DMS114 treated with DMSO at 0.1 percent for 48 hours (cell line): ENCODE measurements at regions not wholly inside any gene's neighbourhood (a gene's known extent, or its start where the extent isn't known, plus 50 kb on each side); places are given as distances from the start of the nearest gene placed in this dataset.

Experiments used
- DNase-seq: peaks from one replicate; lab custom pipeline; 2025; ENCODE audit not compliant: unreplicated experiment; lab: John Stamatoyannopoulos, UW

DNA sequence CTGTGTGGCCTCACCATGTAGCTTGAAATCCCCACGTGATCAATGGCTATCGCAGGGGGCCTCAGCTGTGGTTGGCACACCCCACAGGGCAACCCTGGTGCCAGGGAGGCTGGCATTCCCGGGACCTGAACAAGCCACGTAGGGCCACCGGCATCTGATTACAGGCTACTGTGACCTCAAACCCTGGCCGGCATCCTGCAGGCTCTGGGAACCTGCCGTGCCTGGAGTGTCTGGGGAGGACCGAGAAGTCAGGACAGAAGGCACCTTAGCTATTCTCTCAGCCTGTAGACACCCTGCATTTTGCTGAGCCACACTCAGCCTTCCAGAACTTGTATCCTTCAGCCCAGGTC, 213.0 kb downstream of the GLI2 start:
- no peak for DNase-seq

DNA sequence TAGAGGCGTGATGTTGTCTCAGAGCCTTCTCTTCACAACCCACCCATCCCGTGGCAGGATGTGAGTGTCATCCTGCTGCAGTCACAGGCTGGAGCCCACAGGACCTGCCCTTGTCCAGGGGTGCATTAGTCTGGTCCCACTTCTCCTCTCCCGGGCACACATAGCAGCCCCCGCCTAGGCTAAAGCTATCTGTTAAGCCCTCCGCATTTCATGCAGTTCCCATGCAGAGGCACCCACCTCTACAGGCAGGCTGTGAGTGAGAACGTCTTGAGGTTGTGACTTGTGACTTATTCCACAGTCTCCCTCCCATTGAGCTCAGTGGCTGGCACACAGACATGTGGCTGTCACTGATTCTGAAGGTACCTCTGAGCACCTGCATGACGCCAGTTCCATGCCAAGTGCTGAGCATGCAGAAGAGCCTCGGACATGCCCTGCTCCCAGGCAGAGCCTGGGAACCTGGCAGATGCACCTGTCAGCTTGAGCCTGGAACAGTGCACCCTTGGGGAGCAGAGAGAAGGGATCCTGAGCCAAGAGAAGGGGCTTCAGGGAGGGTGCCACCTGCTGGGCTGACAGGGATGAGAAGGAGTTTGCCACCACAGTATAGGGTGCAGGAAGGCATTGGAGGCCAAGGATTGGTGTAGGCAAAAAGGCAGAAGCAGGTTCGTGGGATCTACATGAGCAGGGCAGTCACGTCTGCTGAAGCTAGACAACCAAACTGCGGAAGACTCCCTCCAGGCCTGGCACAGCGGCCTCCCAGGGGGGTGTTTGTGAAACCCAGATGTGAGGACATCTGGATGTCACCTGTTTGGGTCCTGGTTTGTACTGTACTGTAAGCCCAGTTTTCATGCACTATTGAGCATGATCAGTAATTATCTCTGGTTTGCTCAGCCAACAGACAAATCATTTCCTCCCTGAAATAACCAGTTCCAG, 213.6 kb downstream of the GLI2 start:
- DNase-seq: no peak

DNA sequence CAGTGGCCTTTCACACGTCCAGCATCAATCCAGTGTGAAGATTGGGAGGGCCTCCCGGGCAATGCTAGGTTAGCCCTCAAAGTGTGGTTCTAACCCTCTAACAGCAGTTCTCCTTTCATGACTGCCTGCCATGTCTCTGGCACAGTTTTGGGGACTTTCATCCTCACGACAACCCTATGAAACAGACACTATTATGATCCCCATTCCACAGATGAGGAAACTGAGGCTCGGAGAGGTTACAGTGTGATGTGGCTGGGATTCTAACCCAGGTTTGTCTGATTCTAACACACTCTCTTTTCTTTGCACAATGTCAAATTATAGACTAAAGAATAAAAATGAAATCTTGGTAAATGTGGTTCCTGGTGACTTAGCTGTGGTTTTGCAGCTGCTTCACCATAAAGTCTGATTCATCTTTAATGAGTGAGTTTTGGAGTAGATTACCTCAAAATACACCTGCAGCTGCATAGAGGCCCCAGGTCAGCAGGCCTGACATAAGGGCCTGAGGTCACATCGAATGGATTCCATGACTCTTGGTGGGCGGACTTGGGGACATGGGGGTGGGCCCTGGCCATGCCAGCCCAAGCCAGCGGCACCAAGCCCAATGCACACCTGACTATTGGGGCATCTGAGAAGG, 214.4 kb downstream of the GLI2 start:
- no peak for DNase-seq

DNA sequence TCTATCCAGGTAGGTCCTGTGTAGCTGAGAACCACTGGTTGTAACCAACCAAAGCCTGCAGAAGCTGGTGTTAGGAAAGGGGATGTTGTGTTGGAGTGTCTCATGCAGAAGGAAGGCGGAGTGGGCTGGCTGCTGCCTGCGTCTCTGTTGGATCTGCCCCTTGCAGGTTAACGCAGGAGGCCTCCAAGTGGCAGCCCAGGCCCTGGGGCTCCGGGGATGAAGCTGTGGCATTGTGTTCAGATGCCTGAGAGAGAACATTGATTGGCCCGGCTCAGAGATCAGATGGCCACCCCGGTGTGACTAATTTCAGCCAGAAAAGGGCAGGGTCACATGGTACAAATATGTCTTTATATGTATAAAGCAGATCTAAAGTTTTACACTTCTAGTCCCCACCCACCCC, 216.0 kb downstream of the GLI2 start:
- DNase-seq: no peak

DNA sequence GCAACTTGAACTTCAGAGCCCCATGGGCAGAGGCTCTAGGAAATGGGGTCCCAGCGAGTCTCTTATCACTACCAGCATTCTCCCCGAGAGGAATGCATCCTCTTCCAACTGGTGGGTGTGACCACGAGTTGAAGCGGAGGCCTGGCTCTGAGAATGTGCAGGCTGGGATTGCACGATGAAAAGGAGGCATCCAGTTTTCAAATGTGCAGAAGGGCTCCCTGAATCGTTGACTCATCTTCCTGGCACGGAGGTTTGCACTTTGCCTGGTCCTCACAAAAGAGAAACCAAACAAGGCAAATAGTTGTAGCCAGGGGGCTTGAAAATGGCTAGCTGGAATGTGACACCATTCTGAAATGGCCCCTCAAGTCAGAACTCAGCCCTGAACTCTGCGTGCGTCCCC, 216.7 kb downstream of the GLI2 start:
- DNase-seq: no peak

DNA sequence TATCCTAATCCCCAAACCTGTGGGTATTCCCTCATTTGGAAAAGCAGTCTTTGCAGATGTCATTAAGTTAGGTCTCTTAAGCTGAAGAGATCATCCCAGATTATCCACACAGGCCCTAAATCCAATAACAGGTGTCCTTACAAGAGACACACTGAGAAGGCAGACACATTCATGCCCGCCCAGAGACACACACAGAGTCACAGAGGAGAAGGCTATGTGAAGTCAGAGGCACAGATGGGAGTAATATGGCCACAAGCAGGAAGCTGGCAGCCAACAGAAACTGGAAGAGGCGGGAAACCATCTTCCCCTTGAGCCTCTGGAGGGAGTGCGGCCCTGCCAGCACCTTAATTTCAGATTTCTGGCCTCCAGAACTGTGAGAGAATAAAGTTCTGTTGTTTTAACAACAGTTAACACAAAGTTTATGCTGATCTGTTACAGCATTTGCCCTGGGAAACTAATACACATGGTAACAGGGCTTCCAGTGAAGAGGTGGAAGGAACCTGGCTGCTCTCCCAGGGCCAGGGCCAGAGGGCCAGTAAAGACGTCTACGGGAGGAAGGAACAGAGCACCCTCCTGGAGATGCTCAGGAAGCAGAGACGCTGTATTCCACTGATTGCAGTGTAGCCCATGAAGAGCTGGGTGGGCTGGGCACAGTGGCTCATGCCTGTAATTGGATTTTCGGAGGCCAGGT, 217.5 kb downstream of the GLI2 start:
- no peak for DNase-seq

DNA sequence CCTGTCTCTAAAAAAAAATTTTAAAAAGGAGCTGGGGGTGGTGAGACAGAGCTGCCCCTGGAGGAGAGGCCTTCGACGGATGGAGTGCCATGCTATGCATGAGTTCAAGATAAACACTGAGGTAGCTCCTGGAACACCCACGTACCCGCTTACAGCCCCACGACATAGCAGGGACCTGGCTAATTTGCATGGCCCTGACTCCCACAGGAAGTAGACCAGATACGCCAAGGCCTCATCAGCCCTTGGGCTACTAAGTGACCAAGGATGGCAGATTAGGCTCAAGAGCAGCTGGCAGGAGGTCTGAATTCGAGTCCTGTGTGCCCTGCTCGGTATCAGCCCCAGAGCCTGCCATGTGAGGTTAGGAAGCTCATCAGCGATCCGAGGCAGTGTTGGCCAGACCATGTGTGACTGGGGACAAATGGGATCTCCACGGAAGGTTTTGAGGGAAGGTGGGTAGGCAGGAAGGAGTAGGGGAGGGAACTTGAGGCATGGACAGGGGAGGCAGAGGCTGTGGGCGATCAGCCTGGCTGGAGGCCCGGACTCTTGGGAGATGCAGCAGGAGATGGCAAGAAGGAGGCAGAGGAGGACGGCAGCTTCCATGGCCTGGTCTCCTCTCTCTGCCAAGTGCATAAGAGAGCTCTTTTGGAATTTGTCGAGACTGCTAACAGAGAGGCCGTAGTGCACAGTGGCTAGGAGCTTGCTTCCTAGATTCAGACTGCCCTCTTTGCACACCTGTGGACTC, 218.3 kb downstream of the GLI2 start:
- DNase-seq: no peak

DNA sequence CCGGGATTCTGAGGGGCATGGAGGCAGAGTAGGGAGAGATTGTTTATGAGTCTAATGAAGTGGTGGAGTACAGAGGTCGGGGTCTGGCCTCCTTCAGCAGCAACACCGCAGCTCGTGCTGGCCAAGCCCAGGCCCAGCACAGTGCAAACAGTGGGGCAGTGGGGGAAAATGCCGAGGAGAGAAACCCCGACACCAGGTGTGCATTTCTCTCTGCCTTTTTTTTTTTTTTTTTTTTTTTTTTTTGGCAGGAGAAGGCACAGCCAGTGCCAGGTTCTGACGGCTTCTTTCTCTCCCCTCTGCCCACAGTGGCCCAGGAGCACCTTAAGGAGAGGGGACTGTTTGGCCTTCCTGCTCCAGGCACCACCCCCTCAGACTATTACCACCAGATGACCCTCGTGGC, 219.3 kb downstream of the GLI2 start:
- no peak for DNase-seq

DNA sequence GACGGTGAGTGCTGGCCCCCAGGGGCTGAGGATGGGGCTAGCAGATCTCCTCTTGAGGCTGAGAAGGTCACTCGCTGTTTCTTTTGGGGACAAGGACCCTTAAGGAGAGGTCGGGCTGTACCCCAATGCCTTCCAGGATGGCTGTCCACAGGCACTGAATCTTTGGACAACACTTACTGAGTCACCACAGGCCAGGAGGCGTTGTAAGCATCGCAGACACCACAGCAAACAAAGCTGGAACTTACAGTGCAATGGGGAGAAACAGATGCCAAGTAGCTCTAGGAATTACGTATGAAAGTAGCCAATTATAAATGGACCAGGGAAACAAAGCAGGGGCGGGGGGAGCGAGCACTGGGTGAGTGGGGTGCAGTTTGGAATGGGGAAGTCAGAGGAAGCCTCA, 219.8 kb downstream of the GLI2 start:
- DNase-seq: no peak

DNA sequence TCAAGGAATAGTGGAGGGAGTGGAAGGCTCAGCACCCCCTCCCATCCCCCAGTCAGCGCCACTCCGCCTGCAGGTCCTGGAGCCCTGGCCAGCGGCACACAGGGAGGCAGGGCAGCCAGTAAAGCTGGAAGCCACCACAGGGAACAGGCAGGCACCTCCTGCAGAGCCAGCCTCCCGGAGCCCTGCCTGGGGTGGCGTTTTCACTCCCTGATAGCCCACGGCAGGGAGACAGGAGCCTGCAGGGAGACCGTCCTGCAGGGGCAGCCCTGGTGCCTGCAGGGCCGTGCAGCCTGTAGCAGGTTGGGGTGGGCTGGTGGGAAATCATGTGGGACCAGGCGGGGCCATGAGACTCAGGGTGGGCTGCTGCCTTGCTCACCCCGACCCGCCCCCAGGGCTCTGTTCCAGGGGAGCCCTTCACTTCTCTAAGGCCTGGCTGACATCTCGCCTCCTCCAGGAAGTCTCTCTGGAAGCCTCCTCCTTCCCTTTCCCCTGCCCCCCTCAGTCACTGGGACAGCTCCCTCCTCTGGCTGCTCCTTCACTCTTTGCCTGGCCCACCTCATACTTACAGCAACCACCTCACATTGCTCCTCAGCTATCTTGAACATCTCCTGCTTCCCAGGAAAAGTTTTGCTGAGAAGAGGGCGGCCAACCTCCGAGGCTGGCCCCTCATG, 221.0 kb downstream of the GLI2 start:
- DNase-seq: no peak

DNA sequence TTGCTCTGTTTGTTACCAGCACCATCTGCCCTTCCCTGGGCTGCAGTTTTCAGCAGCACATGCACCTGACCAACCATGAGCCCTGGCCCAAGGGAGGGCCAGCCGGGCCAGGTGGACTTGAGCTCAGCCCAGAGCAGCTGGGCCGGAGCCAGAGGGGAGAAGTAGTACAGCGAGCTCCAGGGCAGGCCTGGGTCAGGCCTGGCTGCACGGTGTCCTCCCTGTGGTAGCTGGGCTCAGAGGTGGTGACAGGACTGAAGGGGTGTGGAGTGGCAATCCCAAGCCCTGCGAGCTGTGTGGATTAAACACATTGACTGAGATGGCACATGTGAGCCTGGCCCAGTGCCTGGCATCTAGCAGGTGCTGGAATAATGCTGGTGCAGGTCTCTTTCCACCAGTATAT, 222.2 kb downstream of the GLI2 start:
- no peak for DNase-seq

DNA sequence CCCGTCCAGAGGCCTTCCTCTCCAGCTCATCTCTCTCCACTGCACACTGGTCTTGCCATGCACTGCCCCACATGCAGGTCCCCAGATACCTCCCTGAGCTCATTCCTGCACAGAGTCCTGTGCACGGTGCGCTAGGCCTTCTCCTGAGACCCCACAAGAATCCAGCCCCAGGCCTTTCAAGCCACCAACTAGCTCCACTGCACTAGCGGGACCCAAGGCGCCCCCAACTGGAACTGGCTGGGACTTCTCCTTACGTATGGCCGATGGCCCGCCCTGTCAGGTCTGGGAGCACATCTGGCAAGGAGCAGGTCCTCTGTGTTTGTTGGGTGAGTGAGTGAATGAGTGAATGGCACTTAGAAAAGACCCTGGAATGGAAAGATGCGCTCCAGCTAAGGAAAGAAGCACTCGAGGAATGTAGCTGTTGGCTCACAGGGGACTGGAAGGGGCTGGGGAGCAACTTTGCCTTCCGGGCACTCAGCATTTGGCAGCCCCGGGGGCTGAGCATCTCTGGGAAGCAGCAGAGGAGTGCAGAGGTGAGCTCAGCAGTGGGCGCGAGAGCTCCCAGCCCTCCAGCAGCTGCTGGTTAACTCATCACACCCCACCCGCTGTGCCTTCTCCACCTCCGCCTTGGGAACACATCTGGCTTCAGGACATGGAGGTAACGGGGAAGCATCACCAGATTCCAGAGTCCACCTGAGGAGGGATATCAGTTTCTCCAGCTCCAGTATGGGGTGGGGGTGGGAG, 223.1 kb downstream of the GLI2 start:
- DNase-seq: no peak

DNA sequence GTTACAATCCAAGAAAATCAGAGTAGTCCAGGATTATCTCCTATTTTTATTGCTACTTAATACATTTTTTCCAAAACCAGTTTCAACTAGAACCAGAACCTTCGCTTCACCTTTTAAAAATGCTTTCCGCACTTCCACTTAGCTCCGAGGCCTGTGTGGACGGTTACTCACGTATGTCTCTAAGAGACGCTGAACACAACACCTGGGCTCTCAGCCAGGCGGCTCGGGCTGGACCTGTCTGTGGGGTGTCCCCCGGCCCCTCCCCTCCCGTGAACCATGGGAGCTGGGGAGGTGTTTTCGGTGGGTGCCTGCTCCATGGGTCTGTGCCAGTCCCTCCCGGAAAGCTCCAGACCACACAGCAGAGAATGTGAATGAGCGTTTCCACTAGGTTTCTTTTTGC, 223.8 kb downstream of the GLI2 start:
- no peak for DNase-seq

DNA sequence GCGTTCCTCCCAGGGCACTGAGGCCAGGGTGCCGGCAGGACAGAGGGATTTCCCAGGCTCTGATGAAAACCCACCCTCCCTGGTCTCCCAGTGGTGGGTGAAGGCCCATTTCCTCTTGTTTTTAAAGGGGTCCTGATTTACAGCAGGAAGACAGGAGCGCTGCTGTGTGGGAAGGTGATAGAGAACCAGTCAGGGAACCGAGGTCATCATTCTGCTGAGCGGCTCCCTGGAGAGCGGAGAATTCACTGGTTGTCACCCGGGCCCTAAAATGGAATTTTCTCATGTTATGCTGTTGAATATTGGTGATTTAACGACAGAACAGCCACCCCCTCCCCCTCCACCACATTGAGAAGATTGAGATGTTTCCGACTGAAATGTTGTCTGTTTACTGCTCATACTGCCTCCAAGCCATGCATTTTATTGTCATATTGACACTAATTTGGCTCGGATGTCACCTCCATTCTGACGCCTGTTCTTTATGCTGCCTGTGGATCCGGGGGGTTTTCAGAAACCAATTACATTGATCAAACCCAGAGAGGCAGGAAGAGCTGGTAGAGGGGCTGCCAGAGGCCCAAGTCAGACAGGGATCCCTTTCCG, 225.2 kb downstream of the GLI2 start:
- DNase-seq: no peak

DNA sequence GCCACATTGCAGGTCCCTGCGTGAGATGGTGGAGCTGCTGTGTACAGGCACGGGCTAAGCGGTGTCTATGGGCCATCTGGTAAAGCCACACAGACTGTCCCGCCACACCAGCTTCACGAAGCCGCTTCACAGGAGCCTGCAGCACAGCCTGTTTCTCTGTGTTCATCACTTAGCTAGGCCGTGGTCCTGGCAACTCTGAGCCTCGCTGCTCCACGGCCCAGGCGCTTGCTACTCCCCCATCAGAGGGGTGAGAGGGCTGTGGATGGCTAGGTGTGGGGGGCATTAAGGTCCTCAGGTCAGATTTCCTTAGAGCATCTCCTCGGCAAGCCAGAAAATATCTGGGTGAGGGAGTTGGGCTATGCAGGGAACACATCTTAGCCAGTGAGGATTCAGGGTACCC, 225.7 kb downstream of the GLI2 start:
- DNase-seq: no peak

DNA sequence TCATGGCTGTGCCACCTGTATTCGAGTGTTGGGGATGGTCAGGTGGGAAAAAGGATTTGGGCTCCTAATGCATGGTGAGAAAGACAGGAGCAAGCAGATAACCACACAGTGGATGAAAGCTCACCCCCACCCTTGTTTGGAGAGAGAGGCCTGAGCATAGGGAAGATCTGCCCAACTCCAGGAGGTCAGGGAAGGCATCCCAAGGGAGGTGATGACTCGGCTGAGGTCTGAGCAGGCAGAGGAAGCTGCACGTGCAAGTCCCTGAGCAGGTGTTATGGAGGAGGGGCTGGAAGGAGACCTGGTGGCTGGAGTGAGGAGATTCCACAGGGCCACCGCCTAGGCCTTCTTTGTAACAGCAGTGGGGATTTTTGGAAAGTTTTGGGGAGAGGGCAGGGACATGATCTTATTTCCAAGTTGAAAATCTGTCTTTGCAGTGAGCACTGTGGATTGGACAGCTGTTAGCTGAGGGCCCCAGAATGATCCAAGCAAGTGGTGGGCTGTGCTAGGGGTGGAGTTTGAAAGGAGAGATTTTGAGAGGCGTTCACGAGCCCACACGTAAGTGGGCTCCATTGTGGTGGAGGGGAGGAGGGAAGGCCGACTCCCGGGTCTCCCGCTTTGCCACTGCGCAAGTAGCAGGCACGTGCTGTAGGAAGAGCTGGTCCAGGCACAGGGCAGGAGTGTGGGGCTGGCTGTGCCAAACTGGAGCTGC, 228.5 kb downstream of the GLI2 start:
- DNase-seq: no peak

DNA sequence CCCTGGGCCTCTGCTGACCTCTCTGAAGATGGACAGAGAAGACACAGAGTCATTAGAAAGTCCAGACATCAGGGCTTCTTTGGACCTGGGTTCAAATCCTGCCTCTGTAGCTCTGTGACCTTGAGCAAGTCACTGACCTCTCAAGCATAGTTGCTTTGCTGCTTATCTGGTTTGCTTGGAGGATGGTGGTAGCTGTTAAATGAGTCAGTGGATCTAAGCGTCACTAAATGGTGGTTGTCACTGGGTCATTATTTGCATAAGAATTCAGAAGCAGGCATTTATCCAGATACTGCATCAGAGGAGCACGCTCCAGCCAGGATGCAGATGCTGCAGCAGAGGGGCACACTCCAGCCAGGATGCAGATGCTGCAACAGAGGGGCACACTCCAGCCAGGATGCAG, 229.2 kb downstream of the GLI2 start:
- DNase-seq: no peak

DNA sequence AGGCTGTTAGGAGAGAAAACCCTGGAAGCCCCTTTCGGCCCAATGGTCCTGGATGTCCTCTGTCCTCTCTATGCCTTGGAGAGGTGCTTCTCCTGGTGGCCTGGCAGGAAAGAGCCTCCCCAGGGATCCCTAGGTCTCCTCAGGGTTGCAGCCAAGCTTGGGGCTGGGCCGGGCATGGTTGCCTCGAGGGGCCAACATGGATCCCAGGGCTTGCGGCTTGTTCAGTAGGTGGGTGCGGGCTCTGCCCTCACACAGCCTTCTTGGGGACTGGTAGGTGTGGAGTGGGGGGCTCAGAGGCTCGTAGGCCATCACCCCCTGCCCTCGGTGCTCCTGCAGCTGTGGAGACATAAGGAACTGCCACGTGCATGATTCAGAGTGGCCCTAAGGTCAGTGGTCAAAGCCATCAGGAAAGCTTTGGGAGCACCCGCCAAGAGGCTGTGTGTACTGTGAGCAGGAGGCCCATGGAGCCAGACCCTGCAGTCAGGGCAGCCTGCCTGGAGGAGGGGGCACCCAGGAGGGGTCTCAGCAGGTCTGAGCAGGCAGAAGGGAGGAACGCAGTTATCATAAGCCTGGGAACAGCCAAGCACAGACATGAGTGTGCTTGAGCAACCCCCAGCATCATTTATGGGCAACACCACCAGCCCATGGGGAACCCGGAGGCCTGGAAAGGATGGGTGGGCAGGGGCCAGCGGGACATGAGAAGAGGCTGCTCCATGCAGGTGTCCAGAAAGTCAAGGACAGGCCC, 231.0 kb downstream of the GLI2 start:
- no peak for DNase-seq
